CD4-positive, alpha-beta T cell treated with Interleukin-15 for 1 hour (primary cell): ENCODE measurements at regions not wholly inside any gene's neighbourhood (a gene's known extent, or its start where the extent isn't known, plus 50 kb on each side); places are given as distances from the start of the nearest gene placed in this dataset.
"Not testable (repeated sequence)": the region's sequence is repeated elsewhere in the genome, so short reads cannot be mapped to it uniquely, and the experiment has no call there.

ENCODE experiments used
- DNase-seq: peaks from one replicate; pipeline ENCODE4 v3.0.0-alpha.2; 2020

GRCh38 chr2:40957508-40957907 is 505.6 kb upstream of the SLC8A1 start:
- peak; percentile 27 for DNase-seq

GRCh38 chr2:40962026-40962425 is 510.1 kb upstream of the SLC8A1 start:
- DNase-seq: no peak

DNA sequence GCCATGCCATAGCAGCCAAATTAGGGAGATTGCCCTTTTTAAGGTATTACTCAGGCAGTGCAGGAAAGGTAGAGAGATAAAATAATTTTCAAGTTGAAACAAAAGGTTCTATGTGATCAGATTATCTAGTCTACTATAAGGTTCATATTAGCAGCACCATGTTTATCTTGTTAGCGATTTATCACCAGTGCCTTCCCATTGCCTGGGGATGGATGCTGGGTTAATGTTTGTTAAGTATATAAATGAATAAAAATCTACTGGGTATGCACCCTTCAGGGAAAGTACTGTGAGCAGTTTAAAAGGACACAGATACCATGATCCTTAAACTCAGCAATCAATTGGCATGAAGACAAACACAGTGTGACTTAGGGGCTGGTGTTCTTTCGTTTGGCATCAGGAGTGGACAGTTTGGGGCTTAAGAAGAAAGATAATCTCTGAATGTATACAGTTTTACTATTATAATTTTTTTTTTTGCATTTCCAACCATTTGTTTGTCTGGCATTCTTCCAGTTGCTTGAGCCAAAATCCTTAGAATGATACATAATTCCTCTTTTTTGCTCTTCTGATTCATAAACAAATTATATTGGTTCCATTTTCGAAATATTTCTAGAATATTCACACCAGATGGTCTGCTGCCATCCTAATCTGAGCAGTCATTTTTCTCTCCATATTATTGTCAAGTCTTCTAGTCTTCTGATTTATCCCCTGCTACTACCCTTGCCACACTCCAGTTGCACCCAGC is 512.8 kb upstream of the SLC8A1 start:
- DNase-seq: no peak

DNA sequence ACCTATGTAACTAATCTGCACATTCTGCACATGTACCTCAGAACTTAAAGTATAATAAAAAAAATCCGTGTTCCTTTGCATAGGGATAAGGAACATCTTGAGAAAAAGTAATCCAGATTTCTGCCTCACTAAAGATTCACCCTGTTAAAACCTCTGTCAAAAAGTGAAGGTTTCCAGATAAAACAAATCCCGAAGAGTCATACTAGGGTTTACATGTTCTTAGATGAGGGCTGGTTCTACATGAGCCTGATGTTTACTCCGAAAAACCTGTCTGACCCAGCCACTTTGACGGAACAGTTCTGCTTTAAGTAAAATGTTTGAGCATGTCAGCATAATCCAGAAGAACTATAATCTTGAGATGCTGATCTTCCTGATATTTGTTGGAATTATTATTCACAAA is 515.6 kb upstream of the SLC8A1 start:
- DNase-seq: no peak

GRCh38 chr2:40975151-40975550 is 523.3 kb upstream of the SLC8A1 start:
- no peak for DNase-seq

DNA sequence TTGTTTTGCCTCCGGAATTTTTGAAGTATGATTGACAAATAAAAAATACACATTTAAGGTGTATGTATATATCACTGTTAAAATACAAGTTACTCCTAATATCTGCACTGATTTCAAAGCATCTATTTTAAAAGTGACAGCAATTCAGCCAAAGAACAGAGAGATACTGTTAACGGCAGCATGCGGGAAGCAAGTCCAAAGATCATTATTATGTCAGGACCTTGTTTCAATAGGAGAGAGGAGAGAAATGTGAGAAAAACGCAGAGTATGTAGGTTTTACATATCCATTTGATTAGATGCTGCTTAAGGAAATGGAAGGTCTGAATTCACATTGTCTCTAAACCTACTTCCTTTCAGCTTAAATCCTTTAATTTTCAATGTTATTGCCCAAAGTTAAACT is 545.5 kb upstream of the SLC8A1 start:
- DNase-seq: no peak

GRCh38 chr2:41000374-41000773 is 548.5 kb upstream of the SLC8A1 start:
- no peak for DNase-seq

DNA sequence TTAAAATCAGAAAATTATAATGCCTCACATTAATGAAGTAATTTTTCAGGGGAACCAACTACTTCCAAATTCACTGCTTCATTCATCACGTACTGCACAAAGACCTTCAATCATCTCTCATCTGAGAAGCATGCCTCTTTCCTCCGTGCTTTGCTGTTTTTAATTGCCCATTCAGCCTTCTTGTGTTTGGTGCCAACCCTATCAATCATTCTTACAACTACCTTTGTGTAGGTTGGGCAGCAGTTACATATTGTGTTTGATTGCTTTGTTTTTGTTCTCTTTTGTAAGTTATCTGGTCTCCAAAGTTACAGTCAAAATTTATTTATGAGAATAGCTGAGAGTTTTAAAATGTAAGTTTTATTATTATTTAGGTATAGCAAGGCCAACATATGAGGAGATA is 549.0 kb upstream of the SLC8A1 start:
- DNase-seq: no peak

GRCh38 chr2:41004700-41005099 is 552.8 kb upstream of the SLC8A1 start:
- DNase-seq: no peak

GRCh38 chr2:41020358-41020757 is 568.5 kb upstream of the SLC8A1 start:
- DNase-seq: no peak

DNA sequence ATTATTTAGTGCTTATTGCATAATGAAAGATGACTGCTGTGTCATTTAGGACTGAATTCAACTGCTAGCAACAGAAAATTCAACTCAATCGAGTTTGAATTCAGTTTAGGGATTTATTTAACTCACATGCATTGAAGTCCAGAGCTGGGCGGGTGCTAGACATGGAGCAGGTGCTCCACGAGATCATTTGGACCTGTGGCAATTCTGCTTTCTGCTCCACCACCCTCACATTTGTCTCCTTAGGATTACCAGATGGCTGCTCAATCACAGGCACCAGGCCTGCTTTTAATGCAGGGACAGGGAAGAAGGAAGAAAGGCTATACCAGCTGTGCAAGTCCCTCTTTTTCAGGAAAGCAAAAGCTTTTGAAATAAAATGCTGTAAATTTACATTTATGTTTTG is 572.9 kb upstream of the SLC8A1 start:
- DNase-seq: no peak

GRCh38 chr2:41026613-41027012 is 574.7 kb upstream of the SLC8A1 start:
- no peak for DNase-seq

DNA sequence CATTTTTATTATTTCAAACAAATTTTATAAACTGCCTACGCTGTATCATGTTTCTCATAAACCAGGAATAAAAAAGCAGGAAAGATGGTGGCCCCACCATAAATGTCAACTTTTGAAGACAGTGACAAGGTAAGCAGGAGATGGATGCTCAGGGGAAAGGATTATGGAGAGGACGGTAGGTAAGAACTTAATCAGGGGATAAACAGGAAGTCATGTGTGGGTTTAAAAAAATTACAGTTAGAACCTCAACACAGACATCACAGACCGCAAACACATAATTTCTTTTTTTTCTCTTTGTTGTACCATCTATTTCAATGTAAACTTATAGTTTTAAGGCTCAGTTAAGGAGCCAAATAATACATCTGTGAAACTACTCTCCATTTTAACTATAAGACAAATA is 575.2 kb upstream of the SLC8A1 start:
- no peak for DNase-seq

DNA sequence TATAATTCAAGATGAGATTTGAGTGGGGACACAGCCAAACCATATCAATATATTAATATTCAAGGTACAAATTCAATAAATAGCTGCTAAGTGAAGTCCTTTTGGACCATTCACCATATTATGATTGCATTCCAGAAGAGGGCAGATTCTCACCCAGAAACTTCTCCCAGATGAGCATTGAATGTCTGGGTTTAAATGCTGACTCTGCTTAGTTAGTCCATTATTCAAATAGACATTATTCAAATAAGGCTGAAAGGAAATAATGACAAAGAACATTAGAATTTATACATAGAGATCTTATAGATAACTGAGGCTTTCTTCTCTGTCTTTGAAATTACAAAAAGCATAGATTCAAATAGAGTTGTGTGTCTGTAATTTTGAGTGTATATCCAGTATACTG is 579.4 kb upstream of the SLC8A1 start:
- DNase-seq: no peak

GRCh38 chr2:41032715-41033114 is 580.8 kb upstream of the SLC8A1 start:
- no peak for DNase-seq

DNA sequence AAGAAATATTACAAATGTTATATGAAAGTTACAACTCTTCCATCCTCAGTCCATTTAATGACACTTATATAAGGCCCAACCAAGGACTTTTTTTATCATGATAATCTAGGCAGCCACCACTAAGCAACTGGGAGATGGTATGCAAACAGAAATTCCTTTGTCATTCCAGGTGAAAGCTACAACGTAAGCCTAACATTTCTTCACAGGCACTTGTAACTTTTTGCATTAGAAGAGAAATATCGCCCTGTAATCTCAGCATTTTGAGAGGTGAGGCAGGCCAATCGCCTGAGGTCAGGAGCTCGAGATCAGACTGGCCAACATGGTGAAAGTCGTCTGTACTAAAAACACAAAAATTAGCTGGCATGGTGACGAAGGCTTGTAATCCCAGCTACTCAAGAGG is 581.2 kb upstream of the SLC8A1 start:
- DNase-seq: no peak

GRCh38 chr2:41038408-41038807 is 586.5 kb upstream of the SLC8A1 start:
- no peak for DNase-seq

DNA sequence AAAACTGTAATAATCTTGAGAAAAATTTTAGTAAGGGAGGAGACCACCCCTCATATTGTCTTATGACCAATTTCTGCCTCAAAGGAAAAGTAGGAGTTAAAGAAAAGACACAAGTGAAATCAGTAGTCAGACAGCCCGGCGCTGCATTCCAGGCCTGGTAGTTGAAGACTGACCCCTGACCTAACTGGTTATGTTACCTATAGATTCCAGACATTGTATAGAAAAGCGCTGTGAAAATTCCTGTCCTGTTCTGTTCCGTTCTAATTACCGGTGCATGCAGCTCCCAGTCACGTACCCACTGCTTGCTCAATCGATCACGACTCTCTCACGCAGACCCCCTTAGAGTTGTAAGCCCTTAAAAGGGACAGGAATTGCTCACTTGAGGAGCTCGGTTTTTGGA is 587.9 kb upstream of the SLC8A1 start:
- DNase-seq: not testable (repeated sequence)

- no peak for DNase-seq
Observed at GRCh38 chr2:41040782-41041520, 589.1 kb upstream of the SLC8A1 start.

- DNase-seq: no peak
Observed at GRCh38 chr2:41042343-41042742, 590.5 kb upstream of the SLC8A1 start.

- no peak for DNase-seq
Observed at GRCh38 chr2:41061356-41061755, 609.5 kb upstream of the SLC8A1 start.

DNA sequence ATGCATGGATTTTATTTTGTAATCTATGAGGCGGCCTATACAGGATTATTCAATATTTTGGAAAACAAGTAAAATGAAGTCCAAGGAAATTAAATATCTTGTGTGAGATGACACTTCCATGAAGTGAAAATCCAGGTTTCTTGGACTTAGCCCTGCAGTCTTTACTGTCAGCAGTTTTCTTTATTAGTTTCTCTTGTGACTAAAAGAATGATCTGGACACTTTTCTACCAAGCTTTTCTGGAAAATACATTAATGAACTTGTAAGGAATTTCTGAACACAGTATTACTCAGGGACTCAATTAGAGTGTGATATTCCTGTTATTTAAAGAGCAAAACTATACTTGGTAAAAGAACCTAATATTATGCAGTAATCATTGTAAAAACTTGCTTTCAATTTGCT is 610.4 kb upstream of the SLC8A1 start:
- no peak for DNase-seq

DNA sequence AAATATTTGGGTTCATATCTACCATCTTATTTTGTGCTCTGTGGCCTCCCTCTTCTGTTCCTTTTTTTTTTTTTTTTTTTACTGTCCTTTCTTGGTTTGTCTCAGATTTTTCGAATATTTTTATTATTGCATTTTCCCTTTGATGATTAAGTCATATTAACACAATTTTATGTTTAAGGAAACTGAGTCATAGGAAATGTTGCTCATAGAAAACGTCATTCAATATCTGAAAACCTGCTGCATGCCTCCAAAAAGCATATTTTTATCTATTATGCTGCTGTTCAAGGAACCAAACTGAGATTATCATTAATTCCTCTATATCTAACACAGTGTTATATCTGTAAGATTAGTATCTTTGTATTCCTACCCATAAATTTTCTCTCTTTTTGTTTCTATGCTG is 614.3 kb upstream of the SLC8A1 start:
- no peak for DNase-seq

DNA sequence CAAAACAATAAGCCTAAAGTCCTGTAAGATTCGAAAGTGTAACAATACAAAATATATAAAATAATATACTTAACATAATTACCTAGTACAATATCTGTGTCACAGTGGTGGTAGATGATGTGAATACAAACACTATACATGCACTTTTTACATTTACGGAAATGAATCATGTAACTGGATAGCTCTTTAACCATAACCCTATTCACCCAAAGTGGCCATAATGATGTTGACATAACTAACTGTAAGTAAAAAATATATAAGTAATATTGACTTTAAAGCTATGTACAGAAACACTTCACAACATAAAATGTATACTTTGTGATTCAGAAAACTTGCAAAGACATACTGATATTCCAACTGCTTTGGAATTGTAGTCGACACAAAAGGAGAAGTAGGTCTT is 616.9 kb upstream of the SLC8A1 start:
- DNase-seq: no peak

GRCh38 chr2:41078341-41078740 is 626.5 kb upstream of the SLC8A1 start:
- DNase-seq: no peak
